MG63 (cell line): ENCODE measurements at regions not wholly inside any gene's neighbourhood (a gene's known extent, or its start where the extent isn't known, plus 50 kb on each side); places are given as distances from the start of the nearest gene placed in this dataset.

Source experiments
- DNase-seq: peaks from one replicate; pipeline ENCODE4 v3.0.0-alpha.2; 2020
- H3K27me3 ChIP-seq: fragments of 250-450 bp; sonication (Bioruptor Pico); 2 replicates; pipeline ENCODE4 v1.5.1; 2020; ENCODE audit warnings: mild to moderate bottlenecking, moderate library complexity
- H3K36me3 ChIP-seq: fragments of 250-450 bp; sonication (Bioruptor Pico); 2 replicates; pipeline ENCODE4 v1.5.1; 2020; ENCODE audit warnings: mild to moderate bottlenecking, moderate library complexity
- H3K4me3 ChIP-seq: fragments of 250-450 bp; sonication (Bioruptor Pico); 2 replicates; pipeline ENCODE4 v1.5.1; 2020; ENCODE audit warnings: mild to moderate bottlenecking, moderate library complexity
- H3K9me3 ChIP-seq: fragments of 250-450 bp; sonication (Bioruptor Pico); 2 replicates; pipeline ENCODE4 v1.5.1; 2020; ENCODE audit warnings: mild to moderate bottlenecking, moderate library complexity

GRCh38 chr9:87810679-87811178 lies 71.9 kb upstream of the SPATA31E1 start:
- H3K36me3 ChIP-seq: no peaks in the 10 kb centered on the region
- no peak overlapping the region for H3K4me3 ChIP-seq
- H3K27me3 ChIP-seq: no peaks in the 10 kb centered on the region
- no peaks in the 10 kb centered on the region; the same call in 1 of the 2 replicates for H3K9me3 ChIP-seq
- no peak for DNase-seq

GRCh38 chr9:87812375-87813118 lies 70.1 kb upstream of the SPATA31E1 start:
- DNase-seq: no peak
- H3K27me3 ChIP-seq: no peaks in the 10 kb centered on the region
- no peak overlapping the region for H3K4me3 ChIP-seq
- H3K36me3 ChIP-seq: no peaks in the 10 kb centered on the region
- no peaks in the 10 kb centered on the region; the same call in 1 of the 2 replicates for H3K9me3 ChIP-seq

GRCh38 chr9:87813119-87813463 lies 69.6 kb upstream of the SPATA31E1 start:
- no peaks in the 10 kb centered on the region; the same call in 1 of the 2 replicates for H3K9me3 ChIP-seq
- H3K4me3 ChIP-seq: no peak overlapping the region

GRCh38 chr9:87816036-87816435 lies 66.6 kb upstream of the SPATA31E1 start:
- Histone ChIP-seq H3K4me3 (no peak overlapping the region), H3K36me3 (no peaks in the 10 kb centered on the region), H3K9me3 (no peaks in the 10 kb centered on the region), H3K27me3 (no peaks in the 10 kb centered on the region)
- DNase-seq: no peak

More at GRCh38 chr9:87813119-87813463, 69.6 kb upstream of the SPATA31E1 start:
- DNase-seq: no peak
- Histone ChIP-seq H3K27me3 (no peaks in the 10 kb centered on the region), H3K36me3 (no peaks in the 10 kb centered on the region)

- Histone ChIP-seq H3K27me3 (no peaks in the 10 kb centered on the region), H3K4me3 (no peak overlapping the region), H3K36me3 (no peaks in the 10 kb centered on the region), H3K9me3 (no peaks in the 10 kb centered on the region)
- DNase-seq: no peak
Measured at GRCh38 chr9:87818308-87818707, 64.4 kb upstream of the SPATA31E1 start.

- no peaks in the 10 kb centered on the region for H3K27me3 ChIP-seq
- no peaks in the 10 kb centered on the region for H3K9me3 ChIP-seq
- no peaks in the 10 kb centered on the region for H3K36me3 ChIP-seq
- DNase-seq: no peak
- no peak overlapping the region for H3K4me3 ChIP-seq
Measured at GRCh38 chr9:87824216-87824875, 58.3 kb upstream of the SPATA31E1 start.

- no peak for DNase-seq
- Histone ChIP-seq H3K27me3 (no peaks in the 10 kb centered on the region), H3K36me3 (no peaks in the 10 kb centered on the region), H3K9me3 (no peaks in the 10 kb centered on the region), H3K4me3 (no peak overlapping the region)
Measured at GRCh38 chr9:87824886-87825285, 57.8 kb upstream of the SPATA31E1 start.

- no peaks in the 10 kb centered on the region for H3K27me3 ChIP-seq
- no peaks in the 10 kb centered on the region for H3K9me3 ChIP-seq
- DNase-seq: no peak
- no peaks in the 10 kb centered on the region for H3K36me3 ChIP-seq
- no peak overlapping the region for H3K4me3 ChIP-seq
Measured at GRCh38 chr9:87826331-87826730, 56.3 kb upstream of the SPATA31E1 start.

- Histone ChIP-seq H3K9me3 (no peaks in the 10 kb centered on the region), H3K4me3 (no peak overlapping the region), H3K36me3 (no peaks in the 10 kb centered on the region), H3K27me3 (no peaks in the 10 kb centered on the region)
- no peak for DNase-seq
Measured at GRCh38 chr9:87827341-87827740, 55.3 kb upstream of the SPATA31E1 start.

GRCh38 chr9:87829756-87830155 lies 52.9 kb upstream of the SPATA31E1 start:
- no peak for DNase-seq
- no peak overlapping the region for H3K4me3 ChIP-seq
- no peaks in the 10 kb centered on the region for H3K27me3 ChIP-seq
- no peaks in the 10 kb centered on the region for H3K36me3 ChIP-seq
- no peaks in the 10 kb centered on the region for H3K9me3 ChIP-seq

- Histone ChIP-seq H3K27me3 (no peaks in the 10 kb centered on the region), H3K4me3 (no peak overlapping the region), H3K36me3 (no peaks in the 10 kb centered on the region), H3K9me3 (no peaks in the 10 kb centered on the region)
- DNase-seq: no peak
Measured at GRCh38 chr9:87830446-87830845, 52.2 kb upstream of the SPATA31E1 start.

GRCh38 chr9:87831159-87831558 lies 51.5 kb upstream of the SPATA31E1 start:
- Histone ChIP-seq H3K36me3 (no peaks in the 10 kb centered on the region), H3K27me3 (no peaks in the 10 kb centered on the region), H3K9me3 (no peaks in the 10 kb centered on the region), H3K4me3 (no peak overlapping the region)
- no peak for DNase-seq
